HepG2 (cell line): ENCODE measurements at regions not wholly inside any gene's neighbourhood (a gene's known extent, or its start where the extent isn't known, plus 50 kb on each side); places are given as distances from the start of the nearest gene placed in this dataset.

Experiments used
- ATF3 ChIP-seq: sonication (generic); formaldehyde crosslinking; IDR thresholded peaks from 2 replicates; pipeline ENCODE4 v1.4.0; 2020; ENCODE audit warnings: missing genetic modification reagents
- MEIS2 ChIP-seq: sonication (generic); formaldehyde crosslinking; IDR thresholded peaks from 2 replicates; pipeline ENCODE4 v1.9.0; 2021; ENCODE audit warnings: mild to moderate bottlenecking, missing genetic modification reagents
- NCOA5 ChIP-seq: sonication (generic); formaldehyde crosslinking; IDR thresholded peaks from 2 replicates; pipeline ENCODE4 v1.4.0; 2020; ENCODE audit warnings: missing genetic modification reagents
- NR2C2 ChIP-seq: sonication (generic); formaldehyde crosslinking; IDR thresholded peaks from 2 replicates; pipeline ENCODE4 v1.4.0; 2020; ENCODE audit warnings: missing genetic modification reagents, mild to moderate bottlenecking, moderate library complexity, borderline replicate concordance
- PITX1 ChIP-seq: sonication (generic); formaldehyde crosslinking; IDR thresholded peaks from 2 replicates; pipeline ENCODE4 v1.5.1; 2020; ENCODE audit warnings: mild to moderate bottlenecking, missing genetic modification reagents
- PLRG1 ChIP-seq: fragments of 450-650 bp; conservative IDR thresholded peaks from 2 replicates; pipeline ENCODE4 v1.6.1; 2016
- PRDM10 ChIP-seq: sonication (generic); formaldehyde crosslinking; IDR thresholded peaks from 2 replicates; pipeline ENCODE4 v1.4.0; 2020; ENCODE audit warnings: low read depth, missing genetic modification reagents
- XRCC5 ChIP-seq: fragments of 200-400 bp; formaldehyde crosslinking; optimal IDR thresholded peaks from 2 replicates; pipeline ENCODE3; 2017; ENCODE audit warnings: mild to moderate bottlenecking, low read length
- ZBTB1 ChIP-seq: sonication (generic); formaldehyde crosslinking; IDR thresholded peaks from 2 replicates; pipeline ENCODE4 v1.4.0; 2020; ENCODE audit warnings: missing genetic modification reagents, borderline replicate concordance
- ZBTB14 ChIP-seq: sonication (generic); formaldehyde crosslinking; IDR thresholded peaks from 2 replicates; pipeline ENCODE4 v1.4.0; 2020; ENCODE audit warnings: missing genetic modification reagents
- ZFP36L2 ChIP-seq: sonication (generic); formaldehyde crosslinking; IDR thresholded peaks from 2 replicates; pipeline ENCODE4 v1.4.0; 2020; ENCODE audit warnings: missing genetic modification reagents
- TF ChIP-seq, protein P1 (sequence below): sonication (generic); formaldehyde crosslinking; IDR thresholded peaks from 2 replicates; pipeline ENCODE4 v1.8.0; 2022; ENCODE audit warnings: mild to moderate bottlenecking, missing genetic modification reagents; ENCODE audit not compliant: insufficient replicate concordance
- TF ChIP-seq, protein P2 (sequence below): sonication (generic); formaldehyde crosslinking; IDR thresholded peaks from 2 replicates; pipeline ENCODE4 v1.5.1; 2020; ENCODE audit warnings: missing genetic modification reagents, mild to moderate bottlenecking, borderline replicate concordance
- TF ChIP-seq, protein P3 (sequence below): IDR thresholded peaks from 2 replicates; pipeline ENCODE4 v1.6.1; 2016; ENCODE audit warnings: low read depth, borderline replicate concordance
- TF ChIP-seq, protein P4 (sequence below): sonication (generic); formaldehyde crosslinking; IDR thresholded peaks from 2 replicates; pipeline ENCODE4 v1.5.1; 2020; ENCODE audit warnings: mild to moderate bottlenecking, missing genetic modification reagents, moderate library complexity

- TF ChIP-seq, protein P1, sequence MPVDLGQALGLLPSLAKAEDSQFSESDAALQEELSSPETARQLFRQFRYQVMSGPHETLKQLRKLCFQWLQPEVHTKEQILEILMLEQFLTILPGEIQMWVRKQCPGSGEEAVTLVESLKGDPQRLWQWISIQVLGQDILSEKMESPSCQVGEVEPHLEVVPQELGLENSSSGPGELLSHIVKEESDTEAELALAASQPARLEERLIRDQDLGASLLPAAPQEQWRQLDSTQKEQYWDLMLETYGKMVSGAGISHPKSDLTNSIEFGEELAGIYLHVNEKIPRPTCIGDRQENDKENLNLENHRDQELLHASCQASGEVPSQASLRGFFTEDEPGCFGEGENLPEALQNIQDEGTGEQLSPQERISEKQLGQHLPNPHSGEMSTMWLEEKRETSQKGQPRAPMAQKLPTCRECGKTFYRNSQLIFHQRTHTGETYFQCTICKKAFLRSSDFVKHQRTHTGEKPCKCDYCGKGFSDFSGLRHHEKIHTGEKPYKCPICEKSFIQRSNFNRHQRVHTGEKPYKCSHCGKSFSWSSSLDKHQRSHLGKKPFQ (CRISPR knock-in tag), result peak; percentile 66
- peak; percentile 89 for TF ChIP-seq PRDM10
- TF ChIP-seq PLRG1, result no peak
- peak; percentile 91 for TF ChIP-seq PITX1 (CRISPR knock-in tag)
- no peak for TF ChIP-seq ZBTB1
- TF ChIP-seq XRCC5, result peak; percentile 84
- TF ChIP-seq ZFP36L2 (CRISPR knock-in tag), result no peak
- TF ChIP-seq, protein P2, sequence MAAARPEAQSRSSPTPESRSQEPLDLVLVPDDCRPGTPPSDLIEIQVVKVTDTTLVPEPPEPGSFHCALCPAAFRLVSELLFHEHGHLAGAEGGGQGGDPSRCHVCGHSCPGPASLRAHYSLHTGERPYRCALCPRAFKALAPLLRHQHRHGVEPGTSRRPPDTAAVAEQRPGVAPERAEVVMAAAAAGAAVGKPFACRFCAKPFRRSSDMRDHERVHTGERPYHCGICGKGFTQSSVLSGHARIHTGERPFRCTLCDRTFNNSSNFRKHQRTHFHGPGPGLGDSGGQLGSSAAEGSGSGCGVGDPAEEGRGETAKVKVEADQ, result no peak
- TF ChIP-seq NCOA5 (CRISPR knock-in tag), result no peak
- TF ChIP-seq, protein P3, sequence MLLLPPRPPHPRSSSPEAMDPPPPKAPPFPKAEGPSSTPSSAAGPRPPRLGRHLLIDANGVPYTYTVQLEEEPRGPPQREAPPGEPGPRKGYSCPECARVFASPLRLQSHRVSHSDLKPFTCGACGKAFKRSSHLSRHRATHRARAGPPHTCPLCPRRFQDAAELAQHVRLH (CRISPR knock-in tag), result peak; percentile 63; the same call in 1 of the 2 replicates
- TF ChIP-seq MEIS2 (CRISPR knock-in tag), result no peak; the same call in 1 of the 2 replicates
- TF ChIP-seq, protein P4, sequence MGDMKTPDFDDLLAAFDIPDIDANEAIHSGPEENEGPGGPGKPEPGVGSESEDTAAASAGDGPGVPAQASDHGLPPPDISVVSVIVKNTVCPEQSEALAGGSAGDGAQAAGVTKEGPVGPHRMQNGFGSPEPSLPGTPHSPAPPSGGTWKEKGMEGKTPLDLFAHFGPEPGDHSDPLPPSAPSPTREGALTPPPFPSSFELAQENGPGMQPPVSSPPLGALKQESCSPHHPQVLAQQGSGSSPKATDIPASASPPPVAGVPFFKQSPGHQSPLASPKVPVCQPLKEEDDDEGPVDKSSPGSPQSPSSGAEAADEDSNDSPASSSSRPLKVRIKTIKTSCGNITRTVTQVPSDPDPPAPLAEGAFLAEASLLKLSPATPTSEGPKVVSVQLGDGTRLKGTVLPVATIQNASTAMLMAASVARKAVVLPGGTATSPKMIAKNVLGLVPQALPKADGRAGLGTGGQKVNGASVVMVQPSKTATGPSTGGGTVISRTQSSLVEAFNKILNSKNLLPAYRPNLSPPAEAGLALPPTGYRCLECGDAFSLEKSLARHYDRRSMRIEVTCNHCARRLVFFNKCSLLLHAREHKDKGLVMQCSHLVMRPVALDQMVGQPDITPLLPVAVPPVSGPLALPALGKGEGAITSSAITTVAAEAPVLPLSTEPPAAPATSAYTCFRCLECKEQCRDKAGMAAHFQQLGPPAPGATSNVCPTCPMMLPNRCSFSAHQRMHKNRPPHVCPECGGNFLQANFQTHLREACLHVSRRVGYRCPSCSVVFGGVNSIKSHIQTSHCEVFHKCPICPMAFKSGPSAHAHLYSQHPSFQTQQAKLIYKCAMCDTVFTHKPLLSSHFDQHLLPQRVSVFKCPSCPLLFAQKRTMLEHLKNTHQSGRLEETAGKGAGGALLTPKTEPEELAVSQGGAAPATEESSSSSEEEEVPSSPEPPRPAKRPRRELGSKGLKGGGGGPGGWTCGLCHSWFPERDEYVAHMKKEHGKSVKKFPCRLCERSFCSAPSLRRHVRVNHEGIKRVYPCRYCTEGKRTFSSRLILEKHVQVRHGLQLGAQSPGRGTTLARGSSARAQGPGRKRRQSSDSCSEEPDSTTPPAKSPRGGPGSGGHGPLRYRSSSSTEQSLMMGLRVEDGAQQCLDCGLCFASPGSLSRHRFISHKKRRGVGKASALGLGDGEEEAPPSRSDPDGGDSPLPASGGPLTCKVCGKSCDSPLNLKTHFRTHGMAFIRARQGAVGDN, result peak; percentile 78
- TF ChIP-seq ZBTB14, result no peak
- no peak for TF ChIP-seq ATF3 (CRISPR knock-in tag)
- TF ChIP-seq NR2C2, result no peak
Observed at GRCh38 chr15:67915461-67916374, 75.9 kb upstream of the RNU6-1 start (continued).
